HG03432 (cell line): ENCODE measurements at regions not wholly inside any gene's neighbourhood (a gene's known extent, or its start where the extent isn't known, plus 50 kb on each side); places are given as distances from the start of the nearest gene placed in this dataset.

Experiments used
- ATAC-seq: cut with Tn5 transposase; IDR thresholded peaks from one replicate; pipeline ENCODE4 v1.9.1; 2021; ENCODE audit warnings: mild to moderate bottlenecking, moderate library complexity; ENCODE audit not compliant: unreplicated experiment

DNA sequence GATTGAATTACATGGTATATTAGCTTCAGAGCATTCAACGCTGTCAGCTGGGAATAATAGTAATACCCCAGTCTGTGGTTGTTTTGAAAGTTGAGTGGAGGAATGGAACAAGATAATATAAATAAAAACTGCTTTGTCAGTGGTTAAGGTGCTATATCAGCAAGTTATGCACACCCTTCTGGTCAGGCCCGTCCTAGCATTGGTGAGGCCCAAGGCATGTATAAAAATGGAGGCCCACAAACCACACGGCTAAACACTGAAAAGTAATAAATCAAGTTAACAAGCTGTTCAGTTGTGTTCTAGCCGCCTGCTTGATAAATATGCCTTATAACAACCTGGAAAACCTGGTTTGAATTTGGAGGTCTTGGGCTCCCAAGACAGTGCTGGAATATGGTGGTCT lies 77.4 kb downstream of the PSMG1 start:
- no peak for ATAC-seq

DNA sequence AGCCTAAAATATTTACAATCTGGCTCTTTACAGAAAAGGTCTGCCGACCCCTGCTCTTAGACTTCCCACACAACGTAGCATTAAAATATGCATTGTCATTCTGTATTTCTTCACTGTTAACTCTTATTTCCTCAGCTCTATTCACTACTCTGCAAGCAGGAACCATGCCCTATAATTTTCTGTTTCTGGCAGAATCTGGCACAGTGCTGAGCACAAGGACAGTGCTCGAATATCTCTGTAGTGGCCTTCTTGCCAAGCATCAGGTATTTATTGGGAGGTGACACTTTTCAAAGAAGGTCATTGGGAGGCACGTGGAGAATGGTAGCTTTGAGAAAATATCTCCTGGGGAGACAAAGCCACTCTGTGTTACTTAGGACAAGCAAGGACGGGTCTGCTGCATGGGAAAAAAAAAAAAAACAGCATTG lies 77.9 kb downstream of the PSMG1 start:
- no peak for ATAC-seq

- no peak for ATAC-seq
These were observed 78.3 kb downstream of the PSMG1 start for GRCh38 chr21:39104911-39105310.

- no peak for ATAC-seq
These were observed 79.6 kb downstream of the PSMG1 start for GRCh38 chr21:39103689-39104088.

GRCh38 chr21:39099859-39100258 lies 83.4 kb downstream of the PSMG1 start:
- ATAC-seq, result no peak

- ATAC-seq, result no peak
These were observed 84.5 kb downstream of the PSMG1 start for GRCh38 chr21:39098696-39099200.

DNA sequence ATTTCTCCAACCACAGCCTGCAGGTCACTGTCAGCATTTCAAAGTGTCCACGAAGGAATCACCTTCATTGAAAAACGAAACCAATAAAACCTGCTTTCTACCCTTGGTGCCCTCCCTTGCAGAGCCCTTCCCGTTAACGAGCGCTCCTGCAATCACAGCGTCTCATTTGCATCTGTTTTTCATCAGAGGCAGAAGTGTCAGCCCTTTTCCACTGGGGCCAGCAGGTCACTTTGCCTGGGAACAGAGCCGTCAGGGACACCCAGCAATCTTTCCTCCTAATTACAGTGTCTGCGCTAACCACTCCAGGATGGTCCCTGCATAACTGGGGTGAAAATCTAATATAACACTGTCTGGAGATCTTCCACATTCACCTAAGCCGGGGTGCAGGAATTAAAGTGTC lies 85.3 kb downstream of the PSMG1 start:
- no peak for ATAC-seq

GRCh38 chr21:39097335-39097861 lies 85.9 kb downstream of the PSMG1 start:
- ATAC-seq, result no peak

GRCh38 chr21:39096754-39097153 lies 86.5 kb downstream of the PSMG1 start:
- ATAC-seq, result no peak

- ATAC-seq, result no peak
These were observed 87.6 kb downstream of the PSMG1 start for GRCh38 chr21:39095681-39096080.

DNA sequence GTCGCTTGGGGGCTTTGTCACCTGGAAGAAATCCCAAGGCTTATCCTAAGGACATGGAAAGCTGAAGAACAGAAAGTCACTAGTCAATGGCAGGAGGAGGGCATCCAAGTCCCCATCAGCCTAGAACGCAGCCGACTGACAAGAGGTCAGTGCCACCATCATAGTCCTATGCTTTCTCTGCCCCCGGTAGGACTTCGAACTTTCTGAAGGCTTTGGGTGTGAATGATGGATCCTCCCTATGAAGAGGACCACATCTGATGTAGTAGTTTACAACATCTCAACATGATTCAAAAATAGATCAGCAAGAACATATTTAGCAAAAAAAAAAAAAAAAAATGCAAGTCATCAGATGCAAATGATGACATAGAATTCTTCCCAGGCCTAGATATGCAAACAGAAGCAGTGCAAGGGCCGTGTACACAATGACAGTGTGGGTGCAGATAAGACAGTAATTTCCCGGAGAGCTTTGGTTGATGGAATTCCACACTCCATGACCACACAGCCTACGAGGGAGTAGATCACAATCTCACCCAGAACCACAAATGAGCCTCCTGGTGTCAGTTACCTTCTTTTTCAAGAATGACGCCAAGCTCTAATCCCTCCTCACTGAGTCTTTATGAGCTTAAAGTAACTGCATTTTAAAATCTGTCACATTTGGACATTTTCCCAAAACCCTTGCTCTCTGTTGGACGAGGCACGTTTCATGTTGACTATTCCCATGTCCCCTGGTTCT lies 88.2 kb downstream of the PSMG1 start:
- no peak for ATAC-seq

DNA sequence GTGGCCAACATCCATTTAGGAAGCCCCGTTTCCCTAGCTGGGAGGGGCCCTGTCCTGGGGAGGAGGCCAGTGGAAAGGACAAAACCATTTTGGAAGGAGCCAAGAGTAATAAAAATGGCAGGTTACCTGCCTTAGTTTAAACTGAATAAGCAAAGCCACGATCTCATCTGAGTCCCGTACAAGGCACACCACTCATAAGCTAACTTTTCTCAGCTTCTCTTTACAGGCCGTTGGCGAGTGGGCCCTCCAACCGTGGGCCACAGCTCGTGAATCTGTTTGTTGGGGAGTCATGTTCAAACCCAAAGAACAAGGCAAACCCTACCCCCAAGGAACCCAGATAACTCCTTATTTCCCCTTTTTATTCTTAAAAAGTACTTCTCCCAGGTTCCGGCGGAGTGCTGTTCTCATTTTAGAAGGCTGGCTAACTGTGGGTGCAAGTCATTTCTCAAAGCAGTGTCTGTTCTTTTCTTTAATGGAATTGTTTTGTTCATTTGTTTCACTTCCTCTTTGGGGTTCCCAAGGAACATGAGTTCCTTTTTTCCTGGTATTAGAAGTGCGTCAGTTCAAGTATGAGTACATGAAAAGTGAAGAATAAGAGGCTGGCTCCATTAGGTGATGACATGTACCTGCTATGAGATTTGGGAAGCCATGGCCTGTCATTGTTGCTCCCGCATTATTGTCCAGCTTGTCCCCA lies 89.0 kb downstream of the PSMG1 start:
- no peak for ATAC-seq

DNA sequence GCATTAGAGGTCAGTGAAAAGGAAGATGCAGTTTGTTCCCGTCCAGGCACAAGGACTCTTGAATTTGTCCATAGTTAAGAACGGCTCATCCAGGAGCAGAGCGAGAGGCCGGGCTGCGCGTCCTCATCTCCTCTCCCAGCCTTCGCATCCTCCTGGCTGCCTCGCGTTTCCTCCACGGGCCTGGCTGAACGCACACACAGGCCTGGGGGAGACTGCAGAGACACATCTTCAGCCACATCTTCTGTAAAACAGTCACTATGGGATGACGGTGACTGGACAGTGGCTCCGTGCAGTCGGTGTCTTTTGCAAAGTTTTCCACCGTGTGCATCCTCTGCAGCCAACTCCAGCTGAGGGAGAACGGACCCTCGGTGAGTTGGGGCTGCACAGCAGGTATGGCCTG lies 89.7 kb downstream of the PSMG1 start:
- ATAC-seq, result no peak

- no peak for ATAC-seq
These were observed 94.3 kb downstream of the PSMG1 start for GRCh38 chr21:39088831-39089380.

GRCh38 chr21:39088031-39088370 lies 95.2 kb downstream of the PSMG1 start:
- no peak for ATAC-seq

DNA sequence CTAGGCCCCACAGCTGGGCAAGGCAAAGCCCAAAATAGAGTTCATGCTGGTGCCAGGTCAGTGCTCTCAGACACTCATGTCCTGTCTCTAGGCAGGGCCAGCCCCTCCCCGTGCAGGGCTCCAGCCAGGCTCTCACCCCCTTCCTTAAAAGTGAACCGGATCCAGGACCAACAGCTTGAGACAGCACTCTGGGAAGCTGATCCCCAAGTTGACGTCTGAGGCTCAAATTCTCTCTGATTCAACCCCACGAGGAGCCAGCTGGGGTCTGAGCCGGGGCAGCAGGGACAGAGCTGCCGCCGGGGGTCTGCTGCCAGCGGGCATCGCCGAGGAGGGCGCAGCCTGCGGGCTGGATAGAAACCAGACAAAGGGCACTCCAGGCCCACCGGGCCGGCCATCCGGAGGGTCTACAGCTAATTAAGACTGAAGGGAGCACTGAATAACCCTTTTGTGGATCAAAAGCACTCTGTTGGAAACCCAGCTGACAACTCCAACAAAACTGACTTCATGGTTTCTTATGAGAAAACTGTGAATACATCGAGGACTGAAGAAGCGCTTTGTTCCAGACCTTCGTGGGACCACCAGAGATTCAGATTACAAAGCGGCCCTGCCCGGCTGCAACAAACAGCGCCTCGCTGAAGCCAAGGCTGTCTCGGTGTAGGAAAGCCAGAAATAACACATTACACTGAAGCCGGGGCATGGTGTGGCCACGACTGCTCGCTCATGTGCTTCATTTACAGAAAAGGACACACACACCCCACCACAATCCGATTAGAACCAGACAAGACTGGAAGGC lies 95.8 kb downstream of the PSMG1 start:
- ATAC-seq, result no peak

GRCh38 chr21:39086547-39086946 lies 96.7 kb downstream of the PSMG1 start:
- no peak for ATAC-seq

DNA sequence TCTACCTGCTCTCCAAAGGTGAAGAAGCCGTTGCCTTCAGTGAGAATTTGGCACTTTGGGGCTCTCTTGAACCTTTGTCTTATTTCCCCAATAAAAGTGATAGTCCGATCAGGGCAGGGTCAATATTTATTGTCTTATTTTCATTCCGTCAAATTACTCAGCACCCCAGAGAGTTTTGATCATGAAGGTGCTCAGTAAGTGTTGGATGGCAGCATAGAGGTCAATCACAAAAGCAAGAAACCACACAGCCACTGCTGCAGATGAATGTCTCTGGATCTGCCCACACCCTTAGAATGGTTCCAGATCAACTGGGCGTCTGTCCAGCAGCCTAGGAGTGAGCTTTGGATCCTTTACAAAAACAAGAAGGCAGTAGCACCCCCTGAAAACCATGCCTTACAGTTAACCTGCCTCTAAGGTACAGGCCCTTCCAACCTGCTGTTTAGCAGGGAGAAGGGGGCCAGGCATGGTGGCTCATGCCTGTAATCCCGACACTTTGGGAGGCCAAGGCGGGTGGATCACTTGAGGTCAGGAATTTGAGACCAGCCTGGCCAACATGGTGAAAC lies 97.3 kb downstream of the PSMG1 start:
- no peak for ATAC-seq

DNA sequence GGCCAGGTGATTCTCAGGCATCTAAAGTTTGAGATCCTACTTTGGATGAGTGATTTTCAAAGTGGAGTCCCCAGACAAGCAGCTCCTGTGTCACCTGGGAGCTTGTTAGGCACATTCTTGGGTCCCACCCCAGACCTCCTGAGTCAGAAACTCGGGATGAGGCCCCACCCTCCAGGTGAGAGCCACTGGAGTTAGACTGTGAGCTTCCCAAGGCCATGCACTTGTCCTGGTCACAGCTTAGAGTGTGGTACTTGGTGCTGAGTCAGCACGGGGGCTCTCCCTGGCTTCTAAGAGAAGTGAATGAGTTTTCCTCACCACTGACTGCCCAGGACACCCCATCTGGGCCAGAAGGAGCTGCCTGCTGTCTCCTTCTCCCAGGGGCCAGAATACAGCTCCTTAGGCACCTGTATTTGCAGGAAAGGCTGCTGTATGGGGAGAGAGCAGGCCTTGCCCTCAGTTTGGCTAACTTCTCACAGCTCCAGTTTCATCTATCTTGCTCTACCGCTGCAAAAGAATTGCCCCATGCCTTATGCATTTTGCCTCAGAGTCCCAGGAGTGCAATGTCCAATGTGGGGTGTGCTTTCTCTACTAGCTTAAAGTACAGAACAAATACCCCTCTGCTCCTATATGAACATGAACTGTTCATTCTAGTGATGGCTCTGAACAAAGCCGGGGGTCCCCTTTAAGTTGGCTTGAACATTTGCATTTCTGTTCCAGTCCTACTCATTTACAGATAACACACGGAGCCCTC lies 98.1 kb downstream of the PSMG1 start:
- no peak for ATAC-seq

GRCh38 chr21:39084073-39084472 lies 99.2 kb downstream of the PSMG1 start:
- ATAC-seq, result no peak
